Adrenal gland (tissue), 5 donors: ENCODE measurements at regions not wholly inside any gene's neighbourhood (a gene's known extent, or its start where the extent isn't known, plus 50 kb on each side); places are given as distances from the start of the nearest gene placed in this dataset.
"Not testable (repeated sequence)": the region's sequence is repeated elsewhere in the genome, so short reads cannot be mapped to it uniquely, and the experiment has no call there.

Experiments used
- POLR2A ChIP-seq, 2 donors: fragments of 450-650 bp; IDR thresholded peaks; one replicate each; pipeline ENCODE4 v1.6.1; 2017; ENCODE audit warnings: antibody characterized with exemption in 2 of 2, mild to moderate bottlenecking in 2 of 2, moderate library complexity in 1 of 2
- TF ChIP-seq, protein P1 (sequence below), 6 experiments: fragments of 450-650 bp in 4 of 6; fragments of 200-600 bp in 2 of 6; sonication (generic) in 1 of 6; IDR thresholded peaks; 1 replicate in 5 of 6; 2 replicates in 1 of 6; pipeline versions ENCODE4 v1.5.1 to v1.8.0; 2016 to 2021; ENCODE audit warnings: antibody characterized with exemption in 6 of 6, mild to moderate bottlenecking in 2 of 6, moderate library complexity in 1 of 6
- donor health status: DM: no; HTN: no; CAD: no.

DNA sequence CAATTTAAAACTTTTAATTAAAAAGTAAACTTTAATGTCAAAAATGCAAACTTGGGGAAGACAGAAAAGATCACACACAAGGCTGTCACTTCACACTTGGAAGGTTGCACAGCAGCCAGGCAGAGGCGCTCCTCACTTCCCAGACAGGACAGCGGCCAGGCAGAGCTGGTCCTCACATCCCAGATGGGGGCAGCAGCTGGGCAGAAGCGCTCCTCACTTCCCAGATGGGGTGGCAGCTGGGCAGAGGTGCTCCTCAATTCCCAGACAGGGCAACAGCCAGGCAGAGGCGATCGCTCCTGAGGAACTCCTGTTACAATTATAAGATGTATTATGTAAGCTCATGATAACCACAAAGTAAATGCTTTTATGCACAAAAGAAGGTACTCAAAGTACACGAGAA, 1181.1 kb downstream of the SLITRK5 start:
- TF ChIP-seq, protein P1, sequence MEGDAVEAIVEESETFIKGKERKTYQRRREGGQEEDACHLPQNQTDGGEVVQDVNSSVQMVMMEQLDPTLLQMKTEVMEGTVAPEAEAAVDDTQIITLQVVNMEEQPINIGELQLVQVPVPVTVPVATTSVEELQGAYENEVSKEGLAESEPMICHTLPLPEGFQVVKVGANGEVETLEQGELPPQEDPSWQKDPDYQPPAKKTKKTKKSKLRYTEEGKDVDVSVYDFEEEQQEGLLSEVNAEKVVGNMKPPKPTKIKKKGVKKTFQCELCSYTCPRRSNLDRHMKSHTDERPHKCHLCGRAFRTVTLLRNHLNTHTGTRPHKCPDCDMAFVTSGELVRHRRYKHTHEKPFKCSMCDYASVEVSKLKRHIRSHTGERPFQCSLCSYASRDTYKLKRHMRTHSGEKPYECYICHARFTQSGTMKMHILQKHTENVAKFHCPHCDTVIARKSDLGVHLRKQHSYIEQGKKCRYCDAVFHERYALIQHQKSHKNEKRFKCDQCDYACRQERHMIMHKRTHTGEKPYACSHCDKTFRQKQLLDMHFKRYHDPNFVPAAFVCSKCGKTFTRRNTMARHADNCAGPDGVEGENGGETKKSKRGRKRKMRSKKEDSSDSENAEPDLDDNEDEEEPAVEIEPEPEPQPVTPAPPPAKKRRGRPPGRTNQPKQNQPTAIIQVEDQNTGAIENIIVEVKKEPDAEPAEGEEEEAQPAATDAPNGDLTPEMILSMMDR (IDR thresholded peaks at IDR 0.05): not testable (repeated sequence)
- not testable (repeated sequence) for TF ChIP-seq POLR2A (IDR thresholded peaks at IDR 0.05)
